Right lobe of liver (tissue), 6 donors: ENCODE measurements at regions not wholly inside any gene's neighbourhood (a gene's known extent, or its start where the extent isn't known, plus 50 kb on each side); places are given as distances from the start of the nearest gene placed in this dataset.

Experiments used
- ATAC-seq, 4 donors: fragments of 200-7000 bp; cut with Tn5 transposase; one replicate each; pipeline ENCODE4 v1.9.1; 2020; ENCODE audit warnings: mild to moderate bottlenecking in 4 of 4, moderate library complexity in 4 of 4
- DNase-seq, 3 donors: peaks; one replicate each; pipeline ENCODE4 v3.0.0-alpha.2; 2020
- H3K27ac ChIP-seq, 3 donors: fragments of 200-600 bp; one replicate each; pipeline ENCODE4 v1.8.0; 2022
- H3K27me3 ChIP-seq, 2 donors: fragments of 200-600 bp; one replicate each; pipeline ENCODE4 v1.8.0; 2022
- H3K36me3 ChIP-seq, 4 donors: fragments of 200-600 bp; sonication (generic) in 1 of 4; one replicate each; pipeline versions ENCODE4 v1.5.1 to v1.8.0; 2017 to 2022; ENCODE audit warnings: control low read depth in 1 of 4
- H3K4me1 ChIP-seq, 4 donors: fragments of 200-600 bp; sonication (generic) in 1 of 4; one replicate each; pipeline versions ENCODE4 v1.5.1 to v1.8.0; 2017 to 2022; ENCODE audit warnings: control low read depth in 1 of 4
- H3K4me3 ChIP-seq, 3 donors: fragments of 200-600 bp; one replicate each; pipeline ENCODE4 v1.8.0; 2022
- H3K9me3 ChIP-seq, 4 donors: fragments of 200-600 bp; sonication (generic) in 1 of 4; one replicate each; pipeline versions ENCODE4 v1.5.1 to v1.8.0; 2017 to 2022; ENCODE audit warnings: control low read depth in 1 of 4
- CTCF ChIP-seq, 4 donors: fragments of 200-600 bp in 3 of 4; fragments of 450-650 bp in 1 of 4; IDR thresholded peaks; one replicate each; pipeline versions ENCODE4 v1.5.1 to v1.8.0; 2016 to 2022; ENCODE audit warnings: antibody characterized with exemption in 4 of 4, mild to moderate bottlenecking in 2 of 4
- POLR2A ChIP-seq: fragments of 450-650 bp; IDR thresholded peaks from one replicate; pipeline ENCODE4 v1.6.1; 2017; ENCODE audit warnings: antibody characterized with exemption, mild to moderate bottlenecking
- WGBS: methylation state at CpG from one replicate; pipeline ENCODE4 v1.1.6; 2018; ENCODE audit warnings: low coverage, low lambda C conversion rate; ENCODE audit not compliant: insufficient coverage; ENCODE audit errors: missing lambda C conversion rate; 5-methylcytosine and 5-hydroxymethylcytosine counted together
- intact Hi-C, 2 donors: fragments of 100-400 bp; cut with DNase I; formaldehyde crosslinking; loops; one replicate each; pipeline versions ENCODE4 v1.11.2 to v1.14.1; 2022
- donor health status: DM: no; HTN: yes; CAD: no.
- donor health status: DM: no; HTN: no; CAD: no.
- donor health status: DM: no; HTN: no; CAD: no.
- donor health status: DM: no; HTN: yes; CAD: no.
- donor health status: DM: no; HTN: yes; CAD: no.

GRCh38 chr4:163902417-163902816 is 407.9 kb downstream of the TMA16 start:
- ATAC-seq, result no peak
- Histone ChIP-seq H3K4me3 (no peak overlapping the region), H3K27ac (no peak overlapping the region), H3K36me3 (no peaks in the 10 kb centered on the region), H3K4me1 (no peaks in the 10 kb centered on the region), H3K9me3 (no peaks in the 10 kb centered on the region), H3K27me3 (no peaks in the 10 kb centered on the region)
- intact Hi-C loops, result no loop called here
- DNase-seq, result no peak
- TF ChIP-seq POLR2A (no peak), CTCF (IDR thresholded peaks at IDR 0.05) (no peak)
- 45% methylated on average over 2 of the region's 2 CpGs for WGBS

GRCh38 chr4:163911891-163912290 is 417.4 kb downstream of the TMA16 start:
- intact Hi-C loops, result no loop called here
- no peak for ATAC-seq
- no peak overlapping the region for H3K4me3 ChIP-seq
- TF ChIP-seq CTCF (IDR thresholded peaks at IDR 0.05), result no peak
- no peak for TF ChIP-seq POLR2A
- H3K9me3 ChIP-seq, result no peaks in the 10 kb centered on the region
- no peak for DNase-seq
- H3K36me3 ChIP-seq, result no peaks in the 10 kb centered on the region
- 43% methylated on average over 5 of the region's 5 CpGs for WGBS
- H3K27me3 ChIP-seq, result no peaks in the 10 kb centered on the region
- no peaks in the 10 kb centered on the region for H3K4me1 ChIP-seq
- no peak overlapping the region for H3K27ac ChIP-seq

GRCh38 chr4:163913571-163913970 is 419.1 kb downstream of the TMA16 start:
- intact Hi-C loops, result no loop called here
- Histone ChIP-seq H3K27ac (no peak overlapping the region), H3K9me3 (no peaks in the 10 kb centered on the region), H3K36me3 (no peaks in the 10 kb centered on the region), H3K4me1 (no peaks in the 10 kb centered on the region), H3K27me3 (no peaks in the 10 kb centered on the region), H3K4me3 (no peak overlapping the region)
- no peak for TF ChIP-seq CTCF (IDR thresholded peaks at IDR 0.05)
- no peak for TF ChIP-seq POLR2A
- DNase-seq, result no peak
- WGBS, result 54% methylated on average over 4 of the region's 4 CpGs
- no peak for ATAC-seq

GRCh38 chr4:163915896-163916295 is 421.4 kb downstream of the TMA16 start:
- ATAC-seq, result no peak
- H3K4me1 ChIP-seq, result no peaks in the 10 kb centered on the region
- TF ChIP-seq POLR2A, result no peak
- TF ChIP-seq CTCF (IDR thresholded peaks at IDR 0.05), result no peak
- H3K27me3 ChIP-seq, result no peaks in the 10 kb centered on the region
- H3K9me3 ChIP-seq, result no peaks in the 10 kb centered on the region
- no peak overlapping the region for H3K27ac ChIP-seq
- intact Hi-C loops, result no loop called here
- 72% methylated on average over 3 of the region's 3 CpGs for WGBS
- no peaks in the 10 kb centered on the region for H3K36me3 ChIP-seq
- no peak for DNase-seq
- H3K4me3 ChIP-seq, result no peak overlapping the region

- DNase-seq, result no peak
- H3K9me3 ChIP-seq, result no peaks in the 10 kb centered on the region
- TF ChIP-seq POLR2A (no peak), CTCF (IDR thresholded peaks at IDR 0.05) (no peak)
- ATAC-seq, result no peak
- no peaks in the 10 kb centered on the region for H3K27me3 ChIP-seq
- no peaks in the 10 kb centered on the region for H3K36me3 ChIP-seq
- intact Hi-C loops, result no loop called here
- 28% methylated on average over 2 of the region's 2 CpGs for WGBS
- H3K4me3 ChIP-seq, result no peak overlapping the region
- H3K4me1 ChIP-seq, result no peaks in the 10 kb centered on the region
- H3K27ac ChIP-seq, result no peak overlapping the region
These were observed 425.9 kb downstream of the TMA16 start for GRCh38 chr4:163920426-163920825.
